PC-3 (cell line): ENCODE measurements at regions not wholly inside any gene's neighbourhood (a gene's known extent, or its start where the extent isn't known, plus 50 kb on each side); places are given as distances from the start of the nearest gene placed in this dataset.

Experiments
- ATAC-seq: fragments of 200-7000 bp; cut with Tn5 transposase; 2 replicates; pipeline ENCODE4 v1.9.1; 2020; ENCODE audit warnings: mild to moderate bottlenecking, moderate library complexity
- BruUV-seq: library from RNA; stranded (reverse); fragments of 400-500 nt; replicated peaks from 2 replicates; lab custom pipeline; 2021; lab: Mats Ljungman, UMichigan
- CTCF ChIA-PET: fragments of 300-600 bp; sonication (Branson Sonifier 250); formaldehyde crosslinking; loops from one replicate; lab custom pipeline; 2022; ENCODE audit warnings: antibody characterized with exemption; lab: Charles Lee
- POLR2A ChIA-PET: fragments of 300-600 bp; sonication (Branson Sonifier 250); formaldehyde crosslinking; loops from one replicate; lab custom pipeline; 2022; ENCODE audit warnings: antibody characterized with exemption; ENCODE audit not compliant: unreplicated experiment; lab: Charles Lee
- DNase-seq: peaks from one replicate; pipeline ENCODE4 v3.0.0-alpha.2; 2015
- H2AFZ ChIP-seq: fragments of 300-600 bp; sonication (generic); 2 replicates; pipeline ENCODE4 v1.6.0; 2016; ENCODE audit warnings: antibody characterized with exemption, low read length
- H3F3A ChIP-seq: fragments of 300-600 bp; sonication (generic); one replicate; pipeline ENCODE4 v1.6.0; 2017; ENCODE audit warnings: antibody characterized with exemption, low read length, control low read depth, mild to moderate bottlenecking; ENCODE audit not compliant: unreplicated experiment
- H3K27ac ChIP-seq: fragments of 300-600 bp; sonication (generic); 2 replicates; pipeline ENCODE4 v1.5.1; 2016; ENCODE audit warnings: mild to moderate bottlenecking, low read length
- H3K27me3 ChIP-seq: fragments of 300-600 bp; sonication (generic); 2 replicates; pipeline ENCODE4 v1.6.1; 2016; ENCODE audit warnings: low read length, mixed read lengths
- H3K36me3 ChIP-seq: fragments of 300-600 bp; sonication (generic); 2 replicates; pipeline ENCODE4 v1.6.1; 2016; ENCODE audit warnings: low read depth, mixed run types, low read length, mixed read lengths
- H3K4me1 ChIP-seq: fragments of 300-600 bp; sonication (generic); 2 replicates; pipeline ENCODE4 v1.5.1; 2016; ENCODE audit warnings: low read length; ENCODE audit not compliant: insufficient read depth
- H3K4me2 ChIP-seq: fragments of 300-600 bp; sonication (generic); 2 replicates; pipeline ENCODE4 v1.6.0; 2016; ENCODE audit warnings: low read length
- H3K4me3 ChIP-seq: fragments of 300-600 bp; sonication (generic); 2 replicates; pipeline ENCODE4 v1.5.1; 2016; ENCODE audit warnings: mild to moderate bottlenecking, low read length, mixed read lengths
- H3K79me2 ChIP-seq: fragments of 300-600 bp; sonication (generic); 2 replicates; pipeline ENCODE4 v1.6.1; 2017; ENCODE audit warnings: low read length, mixed read lengths
- H3K9ac ChIP-seq: fragments of 300-600 bp; sonication (generic); 2 replicates; pipeline ENCODE4 v1.6.0; 2016; ENCODE audit warnings: mild to moderate bottlenecking, low read length
- H3K9me2 ChIP-seq: fragments of 300-600 bp; sonication (generic); replicated peaks from 2 replicates; pipeline ENCODE4 v1.6.1; 2016; ENCODE audit warnings: mixed run types, low read length, mixed read lengths
- H3K9me3 ChIP-seq: fragments of 300-600 bp; sonication (generic); 2 replicates; pipeline ENCODE4 v1.6.1; 2016; ENCODE audit warnings: low read length, mixed read lengths
- H4K20me1 ChIP-seq: fragments of 300-600 bp; sonication (generic); 2 replicates; pipeline ENCODE4 v1.6.1; 2016; ENCODE audit warnings: low read length, mixed read lengths
- EZH2 ChIP-seq: fragments of 300-600 bp; sonication (generic); IDR thresholded peaks from one replicate; pipeline ENCODE4 v1.6.1; 2017; ENCODE audit warnings: antibody characterized with exemption, mild to moderate bottlenecking, low read length; ENCODE audit not compliant: unreplicated experiment
- EZH2phosphoT487 ChIP-seq: fragments of 300-600 bp; sonication (generic); IDR thresholded peaks from 2 replicates; pipeline ENCODE4 v1.6.1; 2018; ENCODE audit warnings: mild to moderate bottlenecking, antibody characterized with exemption, low read length, borderline replicate concordance
- intact Hi-C: fragments of 100-400 bp; cut with micrococcal nuclease; formaldehyde crosslinking; loops from 2 replicates; pipeline ENCODE4 v1.9.0; 2023
- TF ChIP-seq, protein P1 (sequence below): fragments of 300-600 bp; sonication (generic); conservative IDR thresholded peaks from 2 replicates; pipeline ENCODE4 v1.5.1; 2017; ENCODE audit warnings: antibody characterized with exemption, low read depth, mild to moderate bottlenecking, low read length

DNA sequence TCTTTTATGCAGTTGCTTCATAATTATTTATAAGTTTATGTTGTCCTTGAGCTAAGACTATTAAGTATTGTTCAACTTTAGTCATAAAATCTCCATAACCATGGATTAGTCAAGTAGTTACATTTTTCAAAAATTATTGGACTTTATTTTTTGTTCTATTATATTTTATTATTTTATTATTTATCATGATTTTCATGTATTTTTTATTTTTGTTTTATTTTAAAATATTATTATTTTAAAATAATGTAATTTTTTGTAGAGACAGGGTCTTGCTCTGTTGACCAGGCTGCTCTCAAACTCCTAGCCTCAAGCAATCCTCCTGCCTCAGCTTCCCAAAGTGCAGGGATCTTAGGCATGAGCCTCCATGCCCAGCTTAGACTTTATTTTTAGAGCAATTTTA is 102.3 kb downstream of the NOC3L start:
- no TSS peak for BruUV-seq
- Histone ChIP-seq H3K4me2 (no peak overlapping the region), H3K4me1 (no peaks in the 10 kb centered on the region), H3K36me3 (no peaks in the 10 kb centered on the region), H3K79me2 (no peaks in the 10 kb centered on the region), H2AFZ (no peak overlapping the region), H3K9ac (no peak overlapping the region), H4K20me1 (no peaks in the 10 kb centered on the region), H3K4me3 (no peak overlapping the region), H3F3A (no peaks in the 10 kb centered on the region), H3K9me3 (no peaks in the 10 kb centered on the region), H3K27ac (no peak overlapping the region), H3K27me3 (no peaks in the 10 kb centered on the region), H3K9me2 (no peaks in the 10 kb centered on the region)
- TF ChIP-seq, protein P1, sequence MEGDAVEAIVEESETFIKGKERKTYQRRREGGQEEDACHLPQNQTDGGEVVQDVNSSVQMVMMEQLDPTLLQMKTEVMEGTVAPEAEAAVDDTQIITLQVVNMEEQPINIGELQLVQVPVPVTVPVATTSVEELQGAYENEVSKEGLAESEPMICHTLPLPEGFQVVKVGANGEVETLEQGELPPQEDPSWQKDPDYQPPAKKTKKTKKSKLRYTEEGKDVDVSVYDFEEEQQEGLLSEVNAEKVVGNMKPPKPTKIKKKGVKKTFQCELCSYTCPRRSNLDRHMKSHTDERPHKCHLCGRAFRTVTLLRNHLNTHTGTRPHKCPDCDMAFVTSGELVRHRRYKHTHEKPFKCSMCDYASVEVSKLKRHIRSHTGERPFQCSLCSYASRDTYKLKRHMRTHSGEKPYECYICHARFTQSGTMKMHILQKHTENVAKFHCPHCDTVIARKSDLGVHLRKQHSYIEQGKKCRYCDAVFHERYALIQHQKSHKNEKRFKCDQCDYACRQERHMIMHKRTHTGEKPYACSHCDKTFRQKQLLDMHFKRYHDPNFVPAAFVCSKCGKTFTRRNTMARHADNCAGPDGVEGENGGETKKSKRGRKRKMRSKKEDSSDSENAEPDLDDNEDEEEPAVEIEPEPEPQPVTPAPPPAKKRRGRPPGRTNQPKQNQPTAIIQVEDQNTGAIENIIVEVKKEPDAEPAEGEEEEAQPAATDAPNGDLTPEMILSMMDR: no peak
- TF ChIP-seq EZH2: no peak
- TF ChIP-seq EZH2phosphoT487: no peak
- ChIA-PET CTCF (no interaction called here), POLR2A (interaction anchor here (0.6 kb wide), 1 partner anchor 320 kb away, joined by 7 read pairs; no protein-coding TSS in a partner anchor)
- intact Hi-C loops: no loop called here
- ATAC-seq: no peak
- no peak for DNase-seq

DNA sequence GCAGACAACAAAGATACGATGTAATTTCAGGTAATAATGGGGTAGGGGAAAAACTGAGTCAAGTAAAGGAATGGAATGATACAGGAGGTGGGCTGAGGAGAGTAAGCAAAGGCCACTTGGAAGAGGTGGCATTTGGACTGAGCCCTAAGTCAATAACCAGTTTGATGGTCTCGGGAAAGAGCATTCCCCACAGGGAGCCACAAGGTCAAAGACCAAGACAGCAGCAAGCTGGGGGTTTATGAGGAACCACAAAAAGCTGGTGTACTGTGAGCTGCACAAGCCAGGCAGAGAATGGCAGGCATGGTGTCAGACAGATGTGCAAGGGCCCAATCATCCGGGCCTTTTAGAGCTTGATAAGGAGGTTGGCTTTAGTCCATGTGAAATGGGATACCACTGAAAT is 98.7 kb downstream of the NOC3L start:
- no peak for TF ChIP-seq EZH2
- no peak for TF ChIP-seq EZH2phosphoT487
- TF ChIP-seq, protein P1: no peak
- H3K4me1 ChIP-seq: no peaks in the 10 kb centered on the region
- ChIA-PET POLR2A (no interaction called here), CTCF (no interaction called here)
- intact Hi-C loops: no loop called here
- BruUV-seq: no TSS peak
- no peak overlapping the region for H3K9ac ChIP-seq
- no peak overlapping the region for H3K4me3 ChIP-seq
- no peaks in the 10 kb centered on the region for H3K79me2 ChIP-seq
- DNase-seq (no peak), ATAC-seq (no peak)
- no peak overlapping the region for H2AFZ ChIP-seq
- no peak overlapping the region for H3K27ac ChIP-seq
- H3F3A ChIP-seq: no peaks in the 10 kb centered on the region
- H3K4me2 ChIP-seq: no peak overlapping the region
- no peaks in the 10 kb centered on the region for H3K9me3 ChIP-seq
- H3K36me3 ChIP-seq: no peaks in the 10 kb centered on the region
- no peaks in the 10 kb centered on the region for H4K20me1 ChIP-seq
- no peaks in the 10 kb centered on the region for H3K27me3 ChIP-seq
- H3K9me2 ChIP-seq: no peaks in the 10 kb centered on the region

DNA sequence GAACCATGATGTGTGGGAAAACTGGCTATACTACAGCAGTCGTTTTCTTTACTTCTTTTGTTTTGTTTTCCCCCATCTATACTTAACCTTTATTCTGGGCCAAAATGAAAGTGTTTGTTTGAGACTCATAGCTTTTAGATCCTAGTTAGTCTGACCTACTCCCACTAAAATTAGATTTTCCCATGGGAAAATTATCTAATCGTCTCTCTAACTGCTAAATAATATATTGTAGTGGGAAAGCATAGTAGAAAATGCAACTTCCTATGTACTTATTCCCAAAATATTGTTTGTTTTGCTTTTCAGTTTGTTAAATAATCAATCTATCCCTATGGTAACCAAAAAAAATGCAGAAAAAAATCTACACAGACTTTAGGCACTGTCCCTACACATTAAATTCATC is 96.6 kb downstream of the NOC3L start:
- ChIA-PET CTCF (interaction anchor here (0.7 kb wide), 1 partner anchor 7 kb away, joined by 3 read pairs; no protein-coding TSS in a partner anchor), POLR2A (interaction anchor here (0.6 kb wide), 1 partner anchor 136 kb away, joined by 3 read pairs; no protein-coding TSS in a partner anchor)
- no peak overlapping the region for H3K27ac ChIP-seq
- no peaks in the 10 kb centered on the region for H3K27me3 ChIP-seq
- H3K4me2 ChIP-seq: no peak overlapping the region
- intact Hi-C loops: no loop called here
- ATAC-seq (no peak), DNase-seq (no peak)
- H4K20me1 ChIP-seq: no peaks in the 10 kb centered on the region
- H2AFZ ChIP-seq: no peak overlapping the region
- no peaks in the 10 kb centered on the region for H3K4me1 ChIP-seq
- H3K9ac ChIP-seq: no peak overlapping the region
- H3K4me3 ChIP-seq: no peak overlapping the region
- BruUV-seq: no TSS peak
- TF ChIP-seq EZH2: no peak
- H3K79me2 ChIP-seq: no peaks in the 10 kb centered on the region
- 0 out of 2 replicates have a peak, but pooled peaks cover 7% of the 10 kb centered on the region for H3K36me3 ChIP-seq
- no peaks in the 10 kb centered on the region for H3K9me2 ChIP-seq
- no peaks in the 10 kb centered on the region for H3F3A ChIP-seq
- H3K9me3 ChIP-seq: no peaks in the 10 kb centered on the region
